ENCODE measurements at regions not wholly inside any gene's neighbourhood (a gene's known extent, or its start where the extent isn't known, plus 50 kb on each side); places are given as distances from the start of the nearest gene placed in this dataset.
"Not testable (repeated sequence)": the region's sequence is repeated elsewhere in the genome, so short reads cannot be mapped to it uniquely, and the experiment has no call there.

GRCh38 chr15:29517829-29518228 is 248.2 kb upstream of the NSMCE3 start:
- no peak for TF ChIP-seq CTCF (IDR thresholded peaks at IDR 0.05)
- TF ChIP-seq POLR2A (IDR thresholded peaks at IDR 0.05), result no peak
- Histone ChIP-seq H3K4me1 (no peaks in the 10 kb centered on the region), H3K9me3 (no peaks in the 10 kb centered on the region), H3K27ac (no peak overlapping the region), H3K36me3 (no peaks in the 10 kb centered on the region), H3K27me3 (no peaks in the 10 kb centered on the region), H3K4me3 (no peak overlapping the region)
- DNase-seq, result no peak
- intact Hi-C loops (cut with DNase I; ENCODE audit: low total_unique reads), result no loop called here

GRCh38 chr15:29516929-29517328 is 247.3 kb upstream of the NSMCE3 start:
- H3K27ac ChIP-seq, result no peak overlapping the region
- H3K27me3 ChIP-seq, result no peaks in the 10 kb centered on the region
- no peaks in the 10 kb centered on the region for H3K4me1 ChIP-seq
- DNase-seq, result no peak
- no peaks in the 10 kb centered on the region for H3K36me3 ChIP-seq
- H3K9me3 ChIP-seq, result no peaks in the 10 kb centered on the region
- TF ChIP-seq POLR2A (IDR thresholded peaks at IDR 0.05) (no peak), CTCF (IDR thresholded peaks at IDR 0.05) (no peak)
- H3K4me3 ChIP-seq, result no peak overlapping the region
- intact Hi-C loops (cut with DNase I; ENCODE audit: low total_unique reads), result no loop called here

DNA sequence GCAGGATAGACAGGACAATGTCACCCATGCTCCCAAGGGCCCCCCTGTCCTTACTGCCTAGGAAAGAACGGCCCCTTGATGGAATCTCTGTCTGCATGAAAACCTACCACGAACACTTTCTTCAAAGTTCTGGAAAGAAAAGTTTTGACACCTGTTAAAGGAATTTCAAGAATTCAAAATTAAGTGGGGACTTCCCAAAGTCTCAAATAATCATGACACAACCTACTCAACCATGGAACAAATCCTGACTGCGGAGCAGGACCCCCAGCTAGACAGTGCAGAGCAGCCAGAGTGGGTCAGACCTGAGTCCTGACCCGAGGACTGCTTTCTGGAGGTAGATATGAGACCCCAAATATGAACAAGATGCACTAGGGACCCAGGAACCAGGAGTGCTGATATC is 245.3 kb upstream of the NSMCE3 start:
- Histone ChIP-seq H3K4me1 (no peaks in the 10 kb centered on the region), H3K27me3 (no peaks in the 10 kb centered on the region), H3K36me3 (no peaks in the 10 kb centered on the region), H3K9me3 (no peaks in the 10 kb centered on the region), H3K4me3 (no peak overlapping the region), H3K27ac (no peak overlapping the region)
- intact Hi-C loops (cut with DNase I; ENCODE audit: low total_unique reads), result no loop called here
- TF ChIP-seq POLR2A (IDR thresholded peaks at IDR 0.05), result no peak
- no peak for TF ChIP-seq CTCF (IDR thresholded peaks at IDR 0.05)
- DNase-seq, result no peak

DNA sequence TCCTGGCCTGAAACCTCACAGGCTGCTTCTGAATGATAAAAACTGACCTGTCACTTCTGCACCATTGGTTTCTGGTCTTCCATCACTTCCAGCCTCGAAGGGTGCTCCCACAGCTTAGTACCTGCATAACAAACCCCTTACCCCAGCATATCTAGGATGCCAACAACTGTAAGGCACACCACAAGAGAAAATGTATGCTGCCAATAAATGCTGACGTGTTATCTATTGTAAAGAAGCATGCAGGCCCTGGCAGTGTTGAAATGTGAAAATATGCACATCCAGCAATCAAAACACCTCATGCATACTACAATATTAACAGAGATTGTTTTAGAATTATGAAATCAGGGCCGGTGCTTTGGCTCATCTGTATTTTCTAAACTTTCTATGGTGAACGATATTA is 242.0 kb upstream of the NSMCE3 start:
- Histone ChIP-seq H3K4me3 (no peak overlapping the region), H3K36me3 (no peaks in the 10 kb centered on the region), H3K4me1 (no peaks in the 10 kb centered on the region), H3K9me3 (no peaks in the 10 kb centered on the region), H3K27me3 (no peaks in the 10 kb centered on the region), H3K27ac (no peak overlapping the region)
- no peak for DNase-seq
- intact Hi-C loops (cut with DNase I; ENCODE audit: low total_unique reads), result no loop called here
- TF ChIP-seq CTCF (IDR thresholded peaks at IDR 0.05) (no peak), POLR2A (IDR thresholded peaks at IDR 0.05) (no peak)

GRCh38 chr15:29505535-29505934 is 235.9 kb upstream of the NSMCE3 start:
- H3K4me1 ChIP-seq; H3K27ac ChIP-seq; H3K36me3 ChIP-seq; H3K4me3 ChIP-seq; H3K27me3 ChIP-seq; DNase-seq; intact Hi-C loops (cut with DNase I; ENCODE audit: low total_unique reads); H3K9me3 ChIP-seq: not testable (repeated sequence)

DNA sequence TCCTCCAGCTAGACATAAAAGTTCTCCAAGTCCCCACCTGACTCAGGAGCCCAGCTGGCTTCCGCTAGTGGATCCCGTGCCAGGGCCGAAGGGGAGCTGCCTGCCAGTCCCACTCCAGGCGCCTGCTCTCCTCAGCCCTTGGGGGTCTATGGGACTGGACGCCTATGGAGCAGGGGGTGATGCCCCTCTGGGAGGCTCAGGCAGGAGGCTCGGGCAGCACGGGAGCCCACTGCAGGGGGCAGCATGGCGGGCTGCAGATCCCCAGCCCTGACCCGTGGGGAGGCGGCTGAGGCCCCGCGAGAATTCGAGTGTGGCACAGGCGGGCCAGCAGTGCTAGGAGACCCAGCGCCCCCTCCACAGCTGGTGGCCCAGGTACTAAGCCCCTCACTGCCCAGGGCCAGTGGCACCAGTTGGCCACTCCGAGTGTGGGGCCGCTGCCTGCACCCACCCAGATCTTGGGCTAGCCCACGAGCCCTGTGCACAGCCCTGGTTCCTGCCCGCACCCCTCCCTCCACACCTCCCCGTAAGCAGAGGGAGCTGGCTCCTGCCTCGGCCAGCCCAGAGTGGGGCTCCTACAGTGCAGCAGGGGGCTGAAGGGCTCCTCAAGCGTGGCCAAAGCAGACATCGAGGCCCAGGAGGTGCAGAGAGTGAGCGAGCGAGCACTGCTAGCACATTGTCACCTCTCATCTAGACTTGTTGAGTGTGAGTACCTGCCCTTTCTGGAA is 221.3 kb upstream of the NSMCE3 start:
- H3K9me3 ChIP-seq, result no peaks in the 10 kb centered on the region
- intact Hi-C loops (cut with DNase I; ENCODE audit: low total_unique reads), result no loop called here
- no peaks in the 10 kb centered on the region for H3K27me3 ChIP-seq
- no peak overlapping the region for H3K27ac ChIP-seq
- TF ChIP-seq CTCF (IDR thresholded peaks at IDR 0.05) (no peak), POLR2A (IDR thresholded peaks at IDR 0.05) (no peak)
- H3K36me3 ChIP-seq, result no peaks in the 10 kb centered on the region
- no peaks in the 10 kb centered on the region for H3K4me1 ChIP-seq
- no peak overlapping the region for H3K4me3 ChIP-seq
- no peak for DNase-seq
